Body of pancreas (tissue), 4 donors: ENCODE measurements at regions not wholly inside any gene's neighbourhood (a gene's known extent, or its start where the extent isn't known, plus 50 kb on each side); places are given as distances from the start of the nearest gene placed in this dataset.

Source experiments
- ATAC-seq: fragments of 150-250 bp; one replicate; pipeline ENCODE4 v1.9.1; 2016
- DNase-seq, 4 donors: peaks; one replicate each; pipeline ENCODE4 v3.0.0-alpha.2; 2019
- H3K27ac ChIP-seq, 4 donors: fragments of 200-600 bp; sonication (generic); 1 replicate in 3 of 4; 2 replicates in 1 of 4; pipeline versions ENCODE4 v1.5.1 to v1.6.1; 2016 to 2019; ENCODE audit warnings: mild to moderate bottlenecking in 1 of 4, mixed read lengths in 1 of 4, moderate library complexity in 1 of 4
- H3K27me3 ChIP-seq, 2 donors: fragments of 200-600 bp; sonication (generic); one replicate each; pipeline ENCODE4 v1.6.0; 2016; ENCODE audit warnings: mild to moderate bottlenecking in 1 of 2
- H3K36me3 ChIP-seq, 2 donors: fragments of 200-600 bp; sonication (generic); replicated peaks in 1 of 2; 2 replicates each; pipeline ENCODE4 v1.5.1; 2016; ENCODE audit warnings: low read depth in 2 of 2; ENCODE audit not compliant: insufficient read depth in 1 of 2
- H3K4me1 ChIP-seq: fragments of 200-600 bp; sonication (generic); one replicate; pipeline ENCODE4 v1.6.0; 2016
- H3K4me3 ChIP-seq, 2 donors: fragments of 200-600 bp; sonication (generic); 1 replicate in 1 of 2; 2 replicates in 1 of 2; pipeline ENCODE4 v1.5.1; 2016 to 2019
- H3K9me3 ChIP-seq, 3 donors: fragments of 200-600 bp; sonication (generic); 1 replicate in 2 of 3; 2 replicates in 1 of 3; pipeline ENCODE4 v1.5.1; 2016
- POLR2A ChIP-seq, 3 donors: fragments of 450-650 bp; IDR thresholded peaks; one replicate each; pipeline ENCODE4 v1.6.1; 2016; ENCODE audit warnings: antibody characterized with exemption in 3 of 3, mild to moderate bottlenecking in 2 of 3
- WGBS, 2 donors: methylation state at CpG; one replicate each; pipeline ENCODE4 v1.1.5; 2017; 5-methylcytosine and 5-hydroxymethylcytosine counted together
- intact Hi-C: fragments of 100-400 bp; cut with DNase I; formaldehyde crosslinking; loops from one replicate; pipeline ENCODE4 v1.15.1; 2023
- TF ChIP-seq, protein P1 (sequence below), 7 experiments: fragments of 450-650 bp in 4 of 7; fragments of 200-600 bp in 3 of 7; sonication (generic) in 3 of 7; IDR thresholded peaks; one replicate each; pipeline ENCODE4 v1.5.1; 2016 to 2019; ENCODE audit warnings: antibody characterized with exemption in 7 of 7

DNA sequence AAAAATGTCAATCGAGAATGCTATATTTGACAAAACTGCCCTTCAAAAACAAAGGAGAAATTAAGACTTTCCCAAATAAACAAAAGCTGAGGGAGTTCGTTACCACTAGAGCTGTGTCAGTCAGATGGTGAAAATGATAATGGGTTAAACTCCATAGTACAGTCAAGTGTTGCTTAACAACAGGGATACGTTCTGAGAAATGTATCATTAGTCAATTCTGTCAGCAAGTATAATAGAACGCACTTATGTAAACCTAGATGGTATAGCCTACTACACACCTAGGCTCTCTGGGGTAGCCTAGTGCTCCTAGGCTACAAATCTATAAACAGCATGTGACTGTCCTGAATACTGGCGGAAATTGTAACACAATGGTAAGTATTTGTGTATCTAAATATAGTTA, 138.7 kb downstream of the DRD1 start:
- ATAC-seq: no peak
- H3K4me3 ChIP-seq: no peak overlapping the region
- WGBS, 2 donors: 45 to 51% methylated on average over 5 of the region's 5 CpGs

DNA sequence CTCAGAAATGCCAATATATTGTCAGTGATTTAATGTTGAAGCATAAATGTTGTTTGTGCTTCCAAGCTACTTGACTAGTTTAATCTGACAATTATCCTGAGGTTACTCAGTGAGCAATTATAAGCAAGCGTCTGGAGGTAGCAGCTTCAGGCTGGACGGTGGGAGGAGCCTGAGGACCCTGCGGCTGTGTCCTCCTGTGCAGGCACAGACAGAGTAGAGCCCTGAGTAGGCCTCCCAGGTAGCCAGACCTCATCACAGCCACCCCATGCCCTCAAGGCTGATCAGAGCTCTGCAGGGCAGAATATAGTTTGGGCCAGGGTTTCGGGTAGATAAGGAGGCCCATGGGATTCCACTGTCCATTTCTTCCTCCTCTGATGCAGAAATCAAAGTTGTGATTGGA, 153.6 kb downstream of the DRD1 start:
- no peak for ATAC-seq
- no peak overlapping the region for H3K4me3 ChIP-seq
- intact Hi-C loops: no loop called here
- TF ChIP-seq POLR2A (IDR thresholded peaks at IDR 0.05): no peak
- TF ChIP-seq, protein P1, sequence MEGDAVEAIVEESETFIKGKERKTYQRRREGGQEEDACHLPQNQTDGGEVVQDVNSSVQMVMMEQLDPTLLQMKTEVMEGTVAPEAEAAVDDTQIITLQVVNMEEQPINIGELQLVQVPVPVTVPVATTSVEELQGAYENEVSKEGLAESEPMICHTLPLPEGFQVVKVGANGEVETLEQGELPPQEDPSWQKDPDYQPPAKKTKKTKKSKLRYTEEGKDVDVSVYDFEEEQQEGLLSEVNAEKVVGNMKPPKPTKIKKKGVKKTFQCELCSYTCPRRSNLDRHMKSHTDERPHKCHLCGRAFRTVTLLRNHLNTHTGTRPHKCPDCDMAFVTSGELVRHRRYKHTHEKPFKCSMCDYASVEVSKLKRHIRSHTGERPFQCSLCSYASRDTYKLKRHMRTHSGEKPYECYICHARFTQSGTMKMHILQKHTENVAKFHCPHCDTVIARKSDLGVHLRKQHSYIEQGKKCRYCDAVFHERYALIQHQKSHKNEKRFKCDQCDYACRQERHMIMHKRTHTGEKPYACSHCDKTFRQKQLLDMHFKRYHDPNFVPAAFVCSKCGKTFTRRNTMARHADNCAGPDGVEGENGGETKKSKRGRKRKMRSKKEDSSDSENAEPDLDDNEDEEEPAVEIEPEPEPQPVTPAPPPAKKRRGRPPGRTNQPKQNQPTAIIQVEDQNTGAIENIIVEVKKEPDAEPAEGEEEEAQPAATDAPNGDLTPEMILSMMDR (IDR thresholded peaks at IDR 0.05): no peak
- WGBS, 2 donors: 65 to 67% methylated on average over 4 of the region's 4 CpGs
- H3K36me3 ChIP-seq: no peaks in the 10 kb centered on the region
- H3K27ac ChIP-seq: no peak overlapping the region
- DNase-seq: no peak
- H3K9me3 ChIP-seq: no peaks in the 10 kb centered on the region
- H3K4me1 ChIP-seq: no peaks in the 10 kb centered on the region
- H3K27me3 ChIP-seq: no peaks in the 10 kb centered on the region

More for the DNA sequence above, 138.7 kb downstream of the DRD1 start:
- intact Hi-C loops: no loop called here
- TF ChIP-seq POLR2A (IDR thresholded peaks at IDR 0.05): no peak
- TF ChIP-seq, protein P1 (IDR thresholded peaks at IDR 0.05): no peak
- H3K27me3 ChIP-seq: no peaks in the 10 kb centered on the region
- DNase-seq: no peak
- no peaks in the 10 kb centered on the region for H3K9me3 ChIP-seq
- H3K27ac ChIP-seq: no peak overlapping the region
- no peaks in the 10 kb centered on the region for H3K36me3 ChIP-seq
- no peaks in the 10 kb centered on the region for H3K4me1 ChIP-seq

DNA sequence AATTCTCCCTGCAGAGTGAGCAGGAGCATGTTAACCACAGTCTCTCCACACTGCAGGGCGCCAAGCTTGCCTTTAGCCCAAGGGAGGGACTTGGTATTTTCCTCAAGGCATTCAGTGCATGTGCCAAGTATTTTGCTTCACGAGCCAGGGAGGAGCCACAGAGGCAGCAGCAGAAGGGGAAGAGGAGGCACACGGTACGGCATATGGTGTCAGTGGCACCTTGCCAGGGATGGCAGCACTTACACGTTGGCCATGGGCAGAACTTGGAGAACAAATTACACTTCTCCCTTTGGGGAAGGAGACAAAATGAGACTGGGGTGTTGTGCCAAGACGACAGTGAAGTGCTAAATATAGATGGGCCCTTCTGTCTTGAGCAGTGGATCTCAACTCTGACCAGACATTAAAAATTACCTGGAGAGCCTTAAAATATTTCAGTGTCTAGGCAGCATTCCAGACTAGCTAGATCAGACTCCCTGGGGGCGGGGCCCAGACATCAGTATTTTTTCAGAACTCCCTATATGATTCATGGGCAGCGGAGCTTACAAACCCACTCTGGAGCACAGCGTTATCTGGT, 155.8 kb downstream of the DRD1 start:
- DNase-seq (peak in 2 of 4 donors; percentile 5 to 12), ATAC-seq (no peak)
- H3K27me3 ChIP-seq: peaks cover 0 to 4% of the 10 kb centered on the region in 2 donors
- WGBS, 2 donors: 71 to 75% methylated on average over 9 of the region's 9 CpGs
- TF ChIP-seq POLR2A (IDR thresholded peaks at IDR 0.05): no peak
- TF ChIP-seq, protein P1 (IDR thresholded peaks at IDR 0.05): no peak
- no peaks in the 10 kb centered on the region for H3K9me3 ChIP-seq
- H3K27ac ChIP-seq: no peak overlapping the region
- H3K36me3 ChIP-seq: no peaks in the 10 kb centered on the region
- H3K4me1 ChIP-seq: no peaks in the 10 kb centered on the region
- no peak overlapping the region for H3K4me3 ChIP-seq
- intact Hi-C loops: no loop called here

DNA sequence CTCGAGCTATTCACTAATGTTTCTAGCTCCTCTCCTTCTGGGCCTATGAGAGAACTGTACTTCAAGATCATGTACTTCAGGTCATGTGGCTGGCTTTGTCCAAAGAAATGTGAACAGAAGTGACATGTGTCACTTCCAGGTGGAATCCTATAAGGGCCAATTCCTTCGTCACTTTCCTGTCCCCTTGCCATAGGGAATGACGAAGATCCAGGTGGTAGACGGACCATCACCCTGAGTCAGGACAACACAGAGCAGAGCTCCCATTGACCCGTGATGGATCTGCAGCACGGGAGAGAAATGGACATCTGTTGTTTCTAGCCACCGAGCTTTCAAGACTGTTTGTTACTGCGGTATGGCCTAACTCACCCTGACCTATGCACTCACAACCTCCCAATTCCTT, 157.0 kb downstream of the DRD1 start:
- ATAC-seq (no peak), DNase-seq (no peak)
- no peak overlapping the region for H3K4me3 ChIP-seq
- no peaks in the 10 kb centered on the region for H3K9me3 ChIP-seq
- H3K36me3 ChIP-seq: no peaks in the 10 kb centered on the region
- no peaks in the 10 kb centered on the region for H3K4me1 ChIP-seq
- 79 to 86% methylated on average over 8 of the region's 8 CpGs for WGBS, 2 donors
- H3K27ac ChIP-seq: no peak overlapping the region
- intact Hi-C loops: no loop called here
- peaks cover 0 to 4% of the 10 kb centered on the region in 2 donors for H3K27me3 ChIP-seq
- TF ChIP-seq POLR2A (IDR thresholded peaks at IDR 0.05): no peak
- TF ChIP-seq, protein P1 (IDR thresholded peaks at IDR 0.05): no peak

DNA sequence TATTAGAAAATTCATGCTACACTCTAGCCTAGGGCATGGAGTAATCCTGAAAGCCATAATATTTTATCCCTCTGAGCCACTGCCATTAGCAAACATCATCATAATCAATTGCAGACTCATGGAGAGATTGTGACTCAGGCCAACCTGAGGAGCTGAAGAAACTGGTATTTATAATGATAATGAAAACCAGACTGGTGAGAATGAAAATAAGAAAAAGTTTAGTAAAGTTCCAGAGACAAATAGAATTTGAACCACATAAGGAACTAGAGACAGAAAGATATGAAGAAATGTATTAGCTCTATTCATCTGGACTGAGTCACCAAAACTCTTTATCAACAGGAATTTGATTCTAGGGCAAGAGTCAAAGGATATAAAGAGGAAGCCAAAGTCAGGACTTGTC, 158.7 kb downstream of the DRD1 start:
- no peak for ATAC-seq
- Histone ChIP-seq H3K27ac (no peak overlapping the region), H3K36me3 (no peaks in the 10 kb centered on the region), H3K27me3 (peaks cover 0 to 4% of the 10 kb centered on the region in 2 donors), H3K4me1 (no peaks in the 10 kb centered on the region), H3K9me3 (no peaks in the 10 kb centered on the region), H3K4me3 (no peak overlapping the region)
- no peak for TF ChIP-seq POLR2A (IDR thresholded peaks at IDR 0.05)
- DNase-seq: no peak
- intact Hi-C loops: no loop called here
